Ishikawa (cell line): ENCODE measurements at regions not wholly inside any gene's neighbourhood (a gene's known extent, or its start where the extent isn't known, plus 50 kb on each side); places are given as distances from the start of the nearest gene placed in this dataset.

Experiments used
- CEBPB ChIP-seq: IDR thresholded peaks from 2 replicates; pipeline ENCODE4 v1.6.1; 2012
- CREB1 ChIP-seq: IDR thresholded peaks from 2 replicates; pipeline ENCODE4 v1.6.1; 2012; ENCODE audit warnings: low read depth
- EGR1 ChIP-seq: IDR thresholded peaks from 2 replicates; pipeline ENCODE4 v1.6.1; 2012
- EP300 ChIP-seq: IDR thresholded peaks from 2 replicates; pipeline ENCODE4 v1.6.1; 2012; ENCODE audit warnings: borderline replicate concordance
- FOXM1 ChIP-seq: IDR thresholded peaks from 2 replicates; pipeline ENCODE4 v1.6.1; 2012; ENCODE audit warnings: low read depth, borderline replicate concordance
- MAX ChIP-seq: IDR thresholded peaks from 2 replicates; pipeline ENCODE4 v1.6.1; 2012
- NFIC ChIP-seq: IDR thresholded peaks from 2 replicates; pipeline ENCODE4 v1.6.1; 2012
- RAD21 ChIP-seq: IDR thresholded peaks from 2 replicates; pipeline ENCODE4 v1.6.1; 2012; ENCODE audit warnings: low read depth
- REST ChIP-seq: IDR thresholded peaks from 2 replicates; pipeline ENCODE4 v1.6.1; 2012; ENCODE audit warnings: low read depth, mild to moderate bottlenecking
- TAF1 ChIP-seq: IDR thresholded peaks from 2 replicates; pipeline ENCODE4 v1.6.1; 2012; ENCODE audit warnings: low read depth, mild to moderate bottlenecking
- TCF12 ChIP-seq: IDR thresholded peaks from 2 replicates; pipeline ENCODE4 v1.6.1; 2012; ENCODE audit warnings: low read depth
- TEAD4 ChIP-seq: IDR thresholded peaks from 2 replicates; pipeline ENCODE4 v1.6.1; 2012
- YY1 ChIP-seq: IDR thresholded peaks from 2 replicates; pipeline ENCODE4 v1.6.1; 2012; ENCODE audit warnings: low read depth
- ZBTB7A ChIP-seq: IDR thresholded peaks from 2 replicates; pipeline ENCODE4 v1.6.1; 2012; ENCODE audit warnings: low read depth

GRCh38 chr7:142528608-142529408 lies 220.5 kb upstream of the PRSS1 start:
- TF ChIP-seq CEBPB: no peak

DNA sequence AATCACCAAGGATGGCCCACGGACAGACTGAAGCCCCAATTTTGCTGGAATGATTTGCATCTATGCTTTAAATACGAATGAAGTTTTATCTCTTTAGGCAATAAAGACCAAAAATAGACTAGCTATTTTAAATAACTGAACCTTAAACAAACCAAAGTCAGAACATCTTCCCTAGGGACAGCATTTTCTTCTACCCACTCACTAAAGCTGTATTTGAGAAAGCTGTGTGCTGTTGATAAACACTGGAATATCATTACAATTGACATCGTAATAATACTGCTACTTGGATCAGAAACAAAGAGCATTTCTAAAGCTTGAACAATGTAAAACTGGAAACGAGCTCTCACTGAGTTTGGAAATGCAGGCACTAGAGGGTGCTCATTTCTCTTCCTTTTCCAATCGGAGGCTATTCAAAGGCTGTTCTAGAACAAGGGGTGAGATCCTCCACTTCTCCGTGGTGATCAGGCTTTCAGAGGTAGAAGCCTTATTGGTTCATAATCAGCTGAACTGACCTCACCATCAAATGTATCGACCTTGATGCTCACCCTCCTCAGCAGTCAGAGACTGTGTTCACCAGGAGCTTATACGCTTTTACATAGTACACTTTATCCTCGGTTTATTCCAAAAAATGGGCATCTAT lies 225.3 kb upstream of the PRSS1 start:
- TF ChIP-seq TCF12 (no peak), NFIC (no peak), TEAD4 (no peak), CREB1 (no peak), EGR1 (no peak), EP300 (no peak), RAD21 (no peak), YY1 (no peak)

DNA sequence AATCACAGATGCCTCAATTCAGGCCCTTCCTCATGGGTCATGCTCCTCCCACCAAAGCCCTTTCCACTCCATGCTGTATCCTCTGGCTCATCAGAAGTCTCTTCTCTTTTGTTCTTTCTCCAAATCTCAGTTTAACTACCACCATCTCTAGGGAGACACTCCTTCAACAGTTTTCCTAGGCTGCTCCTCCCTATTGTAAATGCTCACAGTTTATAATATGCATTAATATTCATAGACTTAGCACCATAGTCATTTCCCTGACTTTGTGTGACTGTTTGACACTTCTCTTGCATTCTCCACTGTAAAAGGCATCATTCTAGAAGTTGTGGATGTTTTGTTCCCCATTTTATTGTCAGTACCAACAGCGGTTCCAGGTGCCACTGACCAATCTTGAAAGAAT lies 226.5 kb upstream of the PRSS1 start:
- TF ChIP-seq CREB1 (no peak), TAF1 (no peak), EGR1 (no peak), EP300 (no peak), ZBTB7A (no peak), FOXM1 (no peak), REST (no peak), TEAD4 (no peak), YY1 (no peak), NFIC (no peak), RAD21 (no peak)

DNA sequence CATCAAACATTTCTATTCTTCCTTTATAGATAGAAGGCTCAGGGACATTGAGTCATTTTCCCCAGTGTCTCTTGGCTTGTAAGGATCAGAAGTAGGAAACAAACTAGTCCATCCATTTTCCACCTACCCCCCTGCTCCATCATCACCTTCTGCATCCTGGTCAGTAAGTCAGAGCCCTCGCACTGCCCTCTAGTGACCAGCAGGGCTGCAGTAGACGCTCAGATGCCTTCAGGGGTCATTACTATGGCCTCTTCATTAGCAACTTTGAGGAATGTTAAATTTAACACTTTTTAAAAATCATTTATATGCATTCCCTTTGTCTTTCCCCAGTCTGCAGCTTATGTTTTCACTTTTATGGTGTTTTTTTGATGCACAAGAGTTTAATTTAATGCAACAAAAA lies 228.4 kb upstream of the PRSS1 start:
- TF ChIP-seq RAD21: peak; percentile 23; the same call in 1 of the 2 replicates

GRCh38 chr7:142519079-142520078 lies 229.9 kb upstream of the PRSS1 start:
- TF ChIP-seq FOXM1 (no peak), EP300 (no peak)

GRCh38 chr7:142516038-142516501 lies 233.2 kb upstream of the PRSS1 start:
- TF ChIP-seq EGR1: no peak
- peak; percentile 79 for TF ChIP-seq RAD21
- 0 out of 2 replicates have a peak, but pooled peaks have one; percentile 7 for TF ChIP-seq NFIC
- no peak for TF ChIP-seq YY1
- 0 out of 2 replicates have a peak, but pooled peaks have one; percentile 6 for TF ChIP-seq TEAD4

DNA sequence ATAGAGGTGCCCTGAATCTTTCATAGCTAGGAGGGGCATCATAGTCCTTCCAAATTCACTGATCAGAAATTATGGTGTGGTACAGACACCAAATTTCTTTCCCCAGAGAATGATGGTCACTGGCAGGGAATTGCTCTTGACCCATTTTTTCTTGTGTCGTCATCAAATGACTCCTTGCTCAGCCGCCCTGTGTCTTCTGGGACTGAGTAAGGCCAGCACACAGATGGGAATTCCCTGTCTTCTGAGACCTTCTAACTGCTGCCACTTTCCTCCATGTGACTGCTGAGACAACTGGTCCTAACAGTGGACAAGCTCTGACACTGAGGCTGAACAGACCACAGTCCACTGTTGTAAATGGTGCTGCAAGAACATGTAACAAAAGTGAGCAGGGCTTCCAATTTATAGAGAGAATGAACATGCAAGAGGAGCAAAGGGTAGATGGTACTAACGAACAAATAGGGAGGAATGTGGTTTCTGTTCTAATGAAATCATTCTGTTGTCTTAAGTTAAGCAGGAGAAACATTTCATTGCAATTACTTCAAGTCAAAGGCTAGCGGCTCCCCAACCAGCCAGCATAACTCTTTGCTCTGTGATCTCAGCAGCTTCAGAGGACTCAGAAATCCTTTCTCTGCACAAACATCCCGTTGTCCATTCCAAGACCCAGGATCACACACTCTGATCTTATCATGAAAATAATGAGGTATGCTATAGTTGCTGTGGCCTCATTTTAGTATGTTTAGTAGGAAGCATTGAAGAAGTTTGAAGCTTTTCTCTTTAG lies 235.9 kb upstream of the PRSS1 start:
- TF ChIP-seq MAX (no peak), TCF12 (no peak), EGR1 (no peak), EP300 (no peak), REST (no peak), CREB1 (no peak), ZBTB7A (no peak), NFIC (no peak)
